RWPE1 (cell line): ENCODE measurements at regions not wholly inside any gene's neighbourhood (a gene's known extent, or its start where the extent isn't known, plus 50 kb on each side); places are given as distances from the start of the nearest gene placed in this dataset.
A peak's percentile ranks its signal among the peaks of the same experiment; 100 is the strongest.

Source experiments
- CTCF ChIA-PET: fragments of 350-600 bp; sonication (Branson Sonifier 250); formaldehyde crosslinking; extraction: SDS; loops from one replicate; lab custom pipeline; 2021; lab: Yijun Ruan, JAX
- POLR2A ChIA-PET: fragments of 400-600 bp; formaldehyde crosslinking; extraction: SDS; loops from one replicate; lab custom pipeline; 2020; ENCODE audit warnings: antibody characterized with exemption; ENCODE audit not compliant: low non-redundant PET; lab: Yijun Ruan, JAX
- DNase-seq: peaks from one replicate; pipeline ENCODE4 v3.0.0; 2012; ENCODE audit warnings: low spot score
- H3K27ac ChIP-seq: fragments of 450-650 bp; 2 replicates; pipeline ENCODE4 v1.5.1; 2017
- CTCF ChIP-seq: fragments of 450-650 bp; conservative IDR thresholded peaks from 2 replicates; pipeline ENCODE4 v1.5.1; 2017; ENCODE audit warnings: low read depth, mild to moderate bottlenecking

GRCh38 chr20:48100483-48100882 lies 315.2 kb upstream of the SULF2 start:
- no peak overlapping the region for H3K27ac ChIP-seq
- DNase-seq: no peak
- no peak for TF ChIP-seq CTCF
- ChIA-PET POLR2A (no interaction called here), CTCF (interaction anchor here (0.7 kb wide), 1 partner anchor 21 kb away, joined by 3 read pairs; no protein-coding TSS in a partner anchor)

GRCh38 chr20:48098866-48099265 lies 313.6 kb upstream of the SULF2 start:
- TF ChIP-seq CTCF: no peak
- CTCF ChIA-PET: interaction anchor here (0.6 to 0.9 kb wide), 3 partner anchors 221 to 489 kb away, joined by 3 to 4 read pairs (median 4); no protein-coding TSS in a partner anchor
- POLR2A ChIA-PET: no interaction called here
- H3K27ac ChIP-seq: peak overlapping the region; percentile 50
- peak; percentile 77 for DNase-seq

- peak; percentile 59 for DNase-seq
- TF ChIP-seq CTCF: no peak
- CTCF ChIA-PET: interaction anchor here (0.5 to 0.9 kb wide), 3 partner anchors 27 to 312 kb away, joined by 3 to 7 read pairs (median 3); no protein-coding TSS in a partner anchor
- H3K27ac ChIP-seq: peak overlapping the region; percentile 50; the same call in 1 of the 2 replicates
- POLR2A ChIA-PET: no interaction called here
These were observed 312.8 kb upstream of the SULF2 start for GRCh38 chr20:48098099-48098498.

GRCh38 chr20:48096957-48097890 lies 311.9 kb upstream of the SULF2 start:
- POLR2A ChIA-PET: no interaction called here
- H3K27ac ChIP-seq: no peak overlapping the region
- TF ChIP-seq CTCF: no peak
- DNase-seq: peak; percentile 55
- CTCF ChIA-PET: interaction anchor here (0.5 kb wide), 1 partner anchor 28 kb away, joined by 7 read pairs; no protein-coding TSS in a partner anchor

GRCh38 chr20:48096212-48096875 lies 311.1 kb upstream of the SULF2 start:
- DNase-seq: no peak
- POLR2A ChIA-PET: no interaction called here
- CTCF ChIA-PET: no interaction called here
- no peak for TF ChIP-seq CTCF
- no peak overlapping the region for H3K27ac ChIP-seq

GRCh38 chr20:48094944-48095343 lies 309.7 kb upstream of the SULF2 start:
- H3K27ac ChIP-seq: no peak overlapping the region
- DNase-seq: no peak
- ChIA-PET POLR2A (no interaction called here), CTCF (no interaction called here)
- no peak for TF ChIP-seq CTCF
